Endothelial cell of umbilical vein (primary cell): ENCODE measurements at regions not wholly inside any gene's neighbourhood (a gene's known extent, or its start where the extent isn't known, plus 50 kb on each side); places are given as distances from the start of the nearest gene placed in this dataset.

Experiments used
- EZH2 ChIP-seq: IDR thresholded peaks from 2 replicates; pipeline ENCODE4 v1.6.1; 2012; ENCODE audit warnings: borderline replicate concordance, low read depth, mild to moderate bottlenecking, moderate library complexity, low read length, inconsistent platforms; ENCODE audit not compliant: severe bottlenecking
- FOS ChIP-seq: IDR thresholded peaks from 2 replicates; pipeline ENCODE4 v1.6.1; 2011; ENCODE audit warnings: mild to moderate bottlenecking, low read length, moderate library complexity, borderline replicate concordance; ENCODE audit not compliant: insufficient read depth
- GATA2 ChIP-seq: IDR thresholded peaks from 2 replicates; pipeline ENCODE4 v1.7.0; 2011; ENCODE audit warnings: low read depth, mild to moderate bottlenecking, moderate library complexity, mixed read lengths, low read length; ENCODE audit not compliant: insufficient read length, insufficient read depth
- JUN ChIP-seq: IDR thresholded peaks from 2 replicates; pipeline ENCODE4 v1.6.1; 2011; ENCODE audit warnings: borderline replicate concordance, low read depth; ENCODE audit not compliant: insufficient read length, insufficient read depth
- MYC ChIP-seq: IDR thresholded peaks from one replicate; pipeline ENCODE4 v1.6.1; 2011; ENCODE audit warnings: mild to moderate bottlenecking, low read depth, low read length
- POLR2A ChIP-seq: IDR thresholded peaks from 2 replicates; pipeline ENCODE4 v1.6.1; 2012; ENCODE audit warnings: low read depth, mild to moderate bottlenecking, control low read depth, low read length
- POLR2AphosphoS5 ChIP-seq: IDR thresholded peaks from 2 replicates; pipeline ENCODE4 v1.6.1; 2012; ENCODE audit warnings: low read depth, mild to moderate bottlenecking, control low read depth, low read length, moderate library complexity; ENCODE audit not compliant: insufficient read depth
- TF ChIP-seq, protein P1 (sequence below): IDR thresholded peaks from 2 replicates; pipeline ENCODE4 v1.6.1; 2011; ENCODE audit not compliant: insufficient read depth, insufficient read length
- TF ChIP-seq, protein P2 (sequence below), 2 donors: IDR thresholded peaks; 1 replicate in 1 of 2; 2 replicates in 1 of 2; pipeline ENCODE4 v1.5.1; 2011; ENCODE audit warnings: low read length in 2 of 2, mild to moderate bottlenecking in 2 of 2, moderate library complexity in 2 of 2, control low read depth in 1 of 2, inconsistent platforms in 1 of 2, low read depth in 1 of 2; ENCODE audit not compliant: insufficient read depth in 1 of 2; ENCODE audit errors: extremely low read depth in 1 of 2

DNA sequence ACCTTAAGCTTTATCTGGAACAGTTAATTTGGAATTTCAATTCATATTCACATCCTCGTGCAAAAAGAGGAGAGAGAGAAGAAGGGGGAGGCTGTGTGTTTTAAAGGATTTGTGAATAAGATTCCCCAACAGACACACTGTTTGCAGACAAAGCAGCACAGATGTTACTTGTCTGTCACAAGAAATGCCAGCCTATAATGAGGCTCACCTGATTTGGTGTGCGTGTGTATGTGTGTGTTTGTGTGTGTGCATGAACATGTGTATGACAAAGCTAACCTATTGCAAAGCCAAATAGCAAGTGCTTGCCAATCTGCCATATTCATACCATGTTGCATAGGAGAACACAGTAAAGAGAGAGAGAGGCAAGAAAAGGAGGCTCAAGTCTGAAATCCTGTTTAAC lies 361.6 kb upstream of the NOVA1 start:
- no peak for TF ChIP-seq POLR2AphosphoS5
- TF ChIP-seq, protein P1, sequence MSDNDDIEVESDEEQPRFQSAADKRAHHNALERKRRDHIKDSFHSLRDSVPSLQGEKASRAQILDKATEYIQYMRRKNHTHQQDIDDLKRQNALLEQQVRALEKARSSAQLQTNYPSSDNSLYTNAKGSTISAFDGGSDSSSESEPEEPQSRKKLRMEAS, result no peak
- TF ChIP-seq, protein P2, sequence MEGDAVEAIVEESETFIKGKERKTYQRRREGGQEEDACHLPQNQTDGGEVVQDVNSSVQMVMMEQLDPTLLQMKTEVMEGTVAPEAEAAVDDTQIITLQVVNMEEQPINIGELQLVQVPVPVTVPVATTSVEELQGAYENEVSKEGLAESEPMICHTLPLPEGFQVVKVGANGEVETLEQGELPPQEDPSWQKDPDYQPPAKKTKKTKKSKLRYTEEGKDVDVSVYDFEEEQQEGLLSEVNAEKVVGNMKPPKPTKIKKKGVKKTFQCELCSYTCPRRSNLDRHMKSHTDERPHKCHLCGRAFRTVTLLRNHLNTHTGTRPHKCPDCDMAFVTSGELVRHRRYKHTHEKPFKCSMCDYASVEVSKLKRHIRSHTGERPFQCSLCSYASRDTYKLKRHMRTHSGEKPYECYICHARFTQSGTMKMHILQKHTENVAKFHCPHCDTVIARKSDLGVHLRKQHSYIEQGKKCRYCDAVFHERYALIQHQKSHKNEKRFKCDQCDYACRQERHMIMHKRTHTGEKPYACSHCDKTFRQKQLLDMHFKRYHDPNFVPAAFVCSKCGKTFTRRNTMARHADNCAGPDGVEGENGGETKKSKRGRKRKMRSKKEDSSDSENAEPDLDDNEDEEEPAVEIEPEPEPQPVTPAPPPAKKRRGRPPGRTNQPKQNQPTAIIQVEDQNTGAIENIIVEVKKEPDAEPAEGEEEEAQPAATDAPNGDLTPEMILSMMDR (IDR thresholded peaks at IDR 0.05; ENCODE audit: extremely low read depth in 1 of 2, insufficient read depth in 1 of 2, low read depth in 1 of 2, low read length in 2 of 2), result no peak
- no peak for TF ChIP-seq POLR2A
- no peak for TF ChIP-seq FOS
- no peak for TF ChIP-seq EZH2
- no peak for TF ChIP-seq MYC
- TF ChIP-seq JUN, result no peak
- no peak for TF ChIP-seq GATA2
